Smooth muscle cell (in vitro differentiated cells): ENCODE measurements at regions not wholly inside any gene's neighbourhood (a gene's known extent, or its start where the extent isn't known, plus 50 kb on each side); places are given as distances from the start of the nearest gene placed in this dataset.

Experiments
- DNase-seq: peaks from one replicate; lab custom pipeline; 2025; ENCODE audit not compliant: unreplicated experiment; lab: John Stamatoyannopoulos, UW
- H2AFZ ChIP-seq: fragments of 200-600 bp; sonication (generic); 2 replicates; pipeline ENCODE4 v1.6.0; 2016; ENCODE audit warnings: antibody characterized with exemption, low read depth, mild to moderate bottlenecking
- H3F3A ChIP-seq: fragments of 200-600 bp; sonication (generic); 2 replicates; pipeline ENCODE4 v1.6.0; 2017; ENCODE audit warnings: antibody characterized with exemption, low read depth
- H3K27ac ChIP-seq: fragments of 200-600 bp; sonication (generic); 2 replicates; pipeline ENCODE4 v1.5.1; 2016; ENCODE audit warnings: low read depth, mild to moderate bottlenecking
- H3K27me3 ChIP-seq: fragments of 200-600 bp; sonication (generic); 2 replicates; pipeline ENCODE4 v1.6.1; 2016; ENCODE audit warnings: low read depth, mild to moderate bottlenecking
- H3K36me3 ChIP-seq: fragments of 200-600 bp; sonication (generic); 2 replicates; pipeline ENCODE4 v1.5.1; 2016; ENCODE audit warnings: low read depth
- H3K4me1 ChIP-seq: fragments of 200-600 bp; sonication (generic); 2 replicates; pipeline ENCODE4 v1.5.1; 2016; ENCODE audit warnings: low read depth
- H3K4me2 ChIP-seq: fragments of 200-600 bp; sonication (generic); 2 replicates; pipeline ENCODE4 v1.6.0; 2016; ENCODE audit warnings: mild to moderate bottlenecking
- H3K4me3 ChIP-seq: fragments of 200-600 bp; sonication (generic); 2 replicates; pipeline ENCODE4 v1.5.1; 2016; ENCODE audit warnings: mild to moderate bottlenecking
- H3K79me2 ChIP-seq: fragments of 200-600 bp; sonication (generic); 2 replicates; pipeline ENCODE4 v1.6.0; 2016; ENCODE audit warnings: low read depth, mild to moderate bottlenecking
- H3K9ac ChIP-seq: fragments of 200-600 bp; sonication (generic); 2 replicates; pipeline ENCODE4 v1.6.0; 2016; ENCODE audit warnings: low read depth
- H3K9me3 ChIP-seq: fragments of 200-600 bp; sonication (generic); replicated peaks from 2 replicates; pipeline ENCODE4 v1.5.1; 2016; ENCODE audit warnings: low read depth
- H4K20me1 ChIP-seq: fragments of 200-600 bp; sonication (generic); 2 replicates; pipeline ENCODE4 v1.6.0; 2016; ENCODE audit warnings: low read depth
- CTCF ChIP-seq: fragments of 200-600 bp; sonication (generic); IDR thresholded peaks from 2 replicates; pipeline ENCODE4 v1.5.1; 2017; ENCODE audit warnings: borderline replicate concordance, mild to moderate bottlenecking, antibody characterized with exemption; ENCODE audit not compliant: insufficient read depth, poor library complexity, severe bottlenecking
- WGBS: methylation state at CpG from one replicate; pipeline ENCODE4 v1.1.7; 2016; ENCODE audit warnings: low lambda C conversion rate; 5-methylcytosine and 5-hydroxymethylcytosine counted together

GRCh38 chr2:66839551-66840320, 404.8 kb downstream of the MEIS1 start:
- TF ChIP-seq CTCF = no peak
- DNase-seq = no peak
- Histone ChIP-seq H3K27me3 (no peaks in the 10 kb centered on the region), H3K9me3 (no peaks in the 10 kb centered on the region), H3K4me1 (peaks cover 5% of the 10 kb centered on the region), H3K79me2 (no peaks in the 10 kb centered on the region), H3K36me3 (no peaks in the 10 kb centered on the region), H3K4me3 (peak overlapping the region; percentile 14), H3F3A (peaks cover 21% of the 10 kb centered on the region), H2AFZ (peak overlapping the region; percentile 33), H3K27ac (peak overlapping the region; percentile 93), H3K9ac (peak overlapping the region; percentile 76), H4K20me1 (no peaks in the 10 kb centered on the region), H3K4me2 (peak overlapping the region; percentile 56)
- WGBS = 10% methylated on average over 4 of the region's 4 CpGs

- Histone ChIP-seq H3K4me2 (peak overlapping the region; percentile 56), H3K36me3 (no peaks in the 10 kb centered on the region), H3F3A (peaks cover 21% of the 10 kb centered on the region), H3K4me3 (peak overlapping the region; percentile 14), H4K20me1 (no peaks in the 10 kb centered on the region), H3K79me2 (no peaks in the 10 kb centered on the region), H3K27me3 (no peaks in the 10 kb centered on the region), H3K9ac (peak overlapping the region; percentile 76), H3K27ac (peak overlapping the region; percentile 93), H3K4me1 (peaks cover 5% of the 10 kb centered on the region), H3K9me3 (no peaks in the 10 kb centered on the region), H2AFZ (peak overlapping the region; percentile 33)
- WGBS = 44% methylated on average over 8 of the region's 8 CpGs
- no peak for TF ChIP-seq CTCF
- no peak for DNase-seq
Observed at GRCh38 chr2:66840321-66841002, 405.5 kb downstream of the MEIS1 start.

GRCh38 chr2:66843847-66844246, 408.9 kb downstream of the MEIS1 start:
- Histone ChIP-seq H3K79me2 (no peaks in the 10 kb centered on the region), H3K4me1 (peaks cover 5% of the 10 kb centered on the region), H3K36me3 (no peaks in the 10 kb centered on the region), H2AFZ (no peak overlapping the region), H3K27ac (no peak overlapping the region), H3K9ac (no peak overlapping the region), H3F3A (peaks cover 21% of the 10 kb centered on the region), H3K9me3 (no peaks in the 10 kb centered on the region), H3K4me2 (no peak overlapping the region), H4K20me1 (no peaks in the 10 kb centered on the region), H3K27me3 (no peaks in the 10 kb centered on the region), H3K4me3 (no peak overlapping the region)
- TF ChIP-seq CTCF = no peak
- no peak for DNase-seq
- 53% methylated on average over 3 of the region's 3 CpGs for WGBS
